SK-N-SH treated with all-trans-retinoic acid at 6 μM for 48 hours (cell line): ENCODE measurements at regions not wholly inside any gene's neighbourhood (a gene's known extent, or its start where the extent isn't known, plus 50 kb on each side); places are given as distances from the start of the nearest gene placed in this dataset.

Experiments
- GLIS3 ChIP-seq: fragments of 250-450 bp; sonication (Bioruptor Pico); IDR thresholded peaks from 2 replicates; pipeline ENCODE4 v1.5.0; 2020; ENCODE audit warnings: mild to moderate bottlenecking, moderate library complexity
- ZFP3 ChIP-seq: fragments of 250-450 bp; sonication (Bioruptor Pico); IDR thresholded peaks from 2 replicates; pipeline ENCODE4 v1.5.0; 2020; ENCODE audit warnings: mild to moderate bottlenecking, moderate library complexity
- TF ChIP-seq, protein P1 (sequence below): fragments of 250-450 bp; sonication (Bioruptor Pico); IDR thresholded peaks from 2 replicates; pipeline ENCODE4 v1.8.0; 2020; ENCODE audit warnings: mild to moderate bottlenecking, moderate library complexity, borderline replicate concordance

DNA sequence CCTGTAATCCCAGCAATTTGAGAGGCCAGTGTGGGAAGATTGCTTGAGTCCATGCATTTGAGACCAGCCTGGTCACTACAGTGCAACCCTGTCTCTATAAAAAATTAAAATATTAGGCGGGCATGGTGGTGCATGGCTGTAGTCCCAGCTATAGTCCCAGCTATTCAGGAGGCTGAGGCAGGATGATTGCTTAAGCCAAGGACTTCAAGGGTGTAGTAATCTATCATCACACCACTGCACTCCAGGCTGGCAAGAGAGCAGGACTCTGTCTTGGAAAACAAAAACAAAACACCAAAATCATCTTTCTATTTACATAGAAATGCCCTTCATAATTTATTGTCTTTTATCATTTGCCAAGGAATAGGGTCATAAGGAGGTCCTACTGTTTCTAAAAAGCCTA, 1274.1 kb upstream of the NCAM2 start:
- TF ChIP-seq ZFP3 (no peak), GLIS3 (no peak)
- TF ChIP-seq, protein P1, sequence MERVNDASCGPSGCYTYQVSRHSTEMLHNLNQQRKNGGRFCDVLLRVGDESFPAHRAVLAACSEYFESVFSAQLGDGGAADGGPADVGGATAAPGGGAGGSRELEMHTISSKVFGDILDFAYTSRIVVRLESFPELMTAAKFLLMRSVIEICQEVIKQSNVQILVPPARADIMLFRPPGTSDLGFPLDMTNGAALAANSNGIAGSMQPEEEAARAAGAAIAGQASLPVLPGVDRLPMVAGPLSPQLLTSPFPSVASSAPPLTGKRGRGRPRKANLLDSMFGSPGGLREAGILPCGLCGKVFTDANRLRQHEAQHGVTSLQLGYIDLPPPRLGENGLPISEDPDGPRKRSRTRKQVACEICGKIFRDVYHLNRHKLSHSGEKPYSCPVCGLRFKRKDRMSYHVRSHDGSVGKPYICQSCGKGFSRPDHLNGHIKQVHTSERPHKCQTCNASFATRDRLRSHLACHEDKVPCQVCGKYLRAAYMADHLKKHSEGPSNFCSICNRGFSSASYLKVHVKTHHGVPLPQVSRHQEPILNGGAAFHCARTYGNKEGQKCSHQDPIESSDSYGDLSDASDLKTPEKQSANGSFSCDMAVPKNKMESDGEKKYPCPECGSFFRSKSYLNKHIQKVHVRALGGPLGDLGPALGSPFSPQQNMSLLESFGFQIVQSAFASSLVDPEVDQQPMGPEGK = no peak
